Brain microvascular endothelial cell (primary cell): ENCODE measurements at regions not wholly inside any gene's neighbourhood (a gene's known extent, or its start where the extent isn't known, plus 50 kb on each side); places are given as distances from the start of the nearest gene placed in this dataset.

Experiments
- DNase-seq: peaks from one replicate; pipeline ENCODE4 v3.0.0-alpha.2; 2020
- H3K27ac ChIP-seq: fragments of 250-450 bp; sonication (Bioruptor Pico); 2 replicates; pipeline ENCODE4 v1.5.1; 2020; ENCODE audit warnings: mild to moderate bottlenecking, moderate library complexity
- H3K27me3 ChIP-seq: fragments of 250-450 bp; sonication (Bioruptor Pico); replicated peaks from 2 replicates; pipeline ENCODE4 v1.5.1; 2020; ENCODE audit warnings: mild to moderate bottlenecking
- H3K36me3 ChIP-seq: fragments of 250-450 bp; sonication (Bioruptor Pico); replicated peaks from 2 replicates; pipeline ENCODE4 v1.5.1; 2020; ENCODE audit warnings: mild to moderate bottlenecking
- H3K4me3 ChIP-seq: 2 replicates; pipeline ENCODE4 v1.5.1; 2011; ENCODE audit warnings: low read depth, mild to moderate bottlenecking, control low read depth, low read length, moderate library complexity
- CTCF ChIP-seq: IDR thresholded peaks from 2 replicates; pipeline ENCODE4 v1.5.1; 2011; ENCODE audit warnings: low read depth, mild to moderate bottlenecking, moderate library complexity, low read length, control low read depth, inconsistent platforms; ENCODE audit errors: missing control alignments
- in situ Hi-C: cut with HindIII; loops from 2 replicates; pipeline ENCODE4 v1.10.0; 2017; ENCODE audit warnings: low sequenced_read_pairs, low pct_ligation_motif_present

- in situ Hi-C loops = no loop called here
- H3K27ac ChIP-seq = no peak overlapping the region
- no peaks in the 10 kb centered on the region for H3K27me3 ChIP-seq
- no peak for TF ChIP-seq CTCF
- no peaks in the 10 kb centered on the region for H3K36me3 ChIP-seq
- DNase-seq = no peak
- H3K4me3 ChIP-seq = no peak overlapping the region
Measured at GRCh38 chr10:23885853-23886252, 323.1 kb upstream of the KIAA1217 start.

- no peak for DNase-seq
- Histone ChIP-seq H3K36me3 (no peaks in the 10 kb centered on the region), H3K4me3 (no peak overlapping the region), H3K27me3 (no peaks in the 10 kb centered on the region), H3K27ac (no peak overlapping the region)
- in situ Hi-C loops = no loop called here
- no peak for TF ChIP-seq CTCF
Measured at GRCh38 chr10:23886355-23886754, 322.6 kb upstream of the KIAA1217 start.

GRCh38 chr10:23891301-23891700 is 317.6 kb upstream of the KIAA1217 start:
- H3K36me3 ChIP-seq = no peaks in the 10 kb centered on the region
- TF ChIP-seq CTCF = no peak
- in situ Hi-C loops = no loop called here
- DNase-seq = no peak
- no peak overlapping the region for H3K27ac ChIP-seq
- no peak overlapping the region for H3K4me3 ChIP-seq
- no peaks in the 10 kb centered on the region for H3K27me3 ChIP-seq

- TF ChIP-seq CTCF = no peak
- Histone ChIP-seq H3K27me3 (no peaks in the 10 kb centered on the region), H3K27ac (no peak overlapping the region), H3K36me3 (no peaks in the 10 kb centered on the region), H3K4me3 (no peak overlapping the region)
- in situ Hi-C loops = no loop called here
- no peak for DNase-seq
Measured at GRCh38 chr10:23892296-23892695, 316.6 kb upstream of the KIAA1217 start.

GRCh38 chr10:23897267-23897666 is 311.7 kb upstream of the KIAA1217 start:
- Histone ChIP-seq H3K36me3 (no peaks in the 10 kb centered on the region), H3K27me3 (no peaks in the 10 kb centered on the region), H3K27ac (no peak overlapping the region), H3K4me3 (no peak overlapping the region)
- TF ChIP-seq CTCF = no peak
- in situ Hi-C loops = no loop called here
- DNase-seq = no peak

- in situ Hi-C loops = no loop called here
- Histone ChIP-seq H3K27ac (no peak overlapping the region), H3K4me3 (no peak overlapping the region), H3K27me3 (no peaks in the 10 kb centered on the region), H3K36me3 (no peaks in the 10 kb centered on the region)
- TF ChIP-seq CTCF = no peak
- no peak for DNase-seq
Measured at GRCh38 chr10:23897861-23898260, 311.1 kb upstream of the KIAA1217 start.
